ENCODE measurements at regions not wholly inside any gene's neighbourhood (a gene's known extent, or its start where the extent isn't known, plus 50 kb on each side); places are given as distances from the start of the nearest gene placed in this dataset.
A peak's percentile ranks its signal among the peaks of the same experiment; 100 is the strongest.

DNA sequence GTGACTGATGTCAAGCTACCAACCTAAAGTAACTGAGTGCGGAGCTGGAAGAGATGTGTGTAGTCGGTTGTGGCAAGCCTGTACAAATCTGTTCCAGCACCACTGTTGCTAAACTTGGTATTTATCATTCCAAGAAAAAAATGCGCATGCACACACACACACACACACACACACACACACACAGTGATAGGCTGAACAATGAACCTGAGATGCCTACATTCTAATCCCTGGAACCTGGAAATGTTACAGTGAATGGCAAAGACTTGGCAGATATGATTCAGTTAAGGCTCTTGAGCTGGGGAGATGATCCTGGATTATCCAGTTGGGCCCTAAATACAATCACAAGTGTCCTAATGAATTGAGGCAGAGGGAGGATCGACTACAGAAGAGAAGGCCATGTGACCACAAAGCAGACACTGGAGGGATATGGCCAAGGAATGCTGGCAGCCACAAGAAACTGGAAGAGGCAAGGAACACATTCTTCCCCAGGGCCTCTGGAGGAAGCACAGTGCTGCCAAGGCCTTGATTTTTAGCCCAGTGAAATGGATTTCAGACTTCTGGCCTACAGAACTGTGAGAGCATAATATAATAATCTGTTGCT, 49.7 kb upstream of the LHFPL2 start:
- H3K27ac ChIP-seq = peak overlapping the region; percentile 88
- TF ChIP-seq, protein P1, sequence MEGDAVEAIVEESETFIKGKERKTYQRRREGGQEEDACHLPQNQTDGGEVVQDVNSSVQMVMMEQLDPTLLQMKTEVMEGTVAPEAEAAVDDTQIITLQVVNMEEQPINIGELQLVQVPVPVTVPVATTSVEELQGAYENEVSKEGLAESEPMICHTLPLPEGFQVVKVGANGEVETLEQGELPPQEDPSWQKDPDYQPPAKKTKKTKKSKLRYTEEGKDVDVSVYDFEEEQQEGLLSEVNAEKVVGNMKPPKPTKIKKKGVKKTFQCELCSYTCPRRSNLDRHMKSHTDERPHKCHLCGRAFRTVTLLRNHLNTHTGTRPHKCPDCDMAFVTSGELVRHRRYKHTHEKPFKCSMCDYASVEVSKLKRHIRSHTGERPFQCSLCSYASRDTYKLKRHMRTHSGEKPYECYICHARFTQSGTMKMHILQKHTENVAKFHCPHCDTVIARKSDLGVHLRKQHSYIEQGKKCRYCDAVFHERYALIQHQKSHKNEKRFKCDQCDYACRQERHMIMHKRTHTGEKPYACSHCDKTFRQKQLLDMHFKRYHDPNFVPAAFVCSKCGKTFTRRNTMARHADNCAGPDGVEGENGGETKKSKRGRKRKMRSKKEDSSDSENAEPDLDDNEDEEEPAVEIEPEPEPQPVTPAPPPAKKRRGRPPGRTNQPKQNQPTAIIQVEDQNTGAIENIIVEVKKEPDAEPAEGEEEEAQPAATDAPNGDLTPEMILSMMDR (IDR thresholded peaks at IDR 0.05; ENCODE audit: low read depth, low read length, missing control alignments) = no peak
- DNase-seq = peak; percentile 48
- no peaks in the 10 kb centered on the region for H3K36me3 ChIP-seq (replicated peaks)
- no peak overlapping the region for H3K4me3 ChIP-seq (ENCODE audit: low read depth, low read length)
- in situ Hi-C loops (cut with HindIII; ENCODE audit: low pct_ligation_motif_present, low sequenced_read_pairs) = no loop called here
- no peaks in the 10 kb centered on the region for H3K27me3 ChIP-seq (replicated peaks)

All from brain microvascular endothelial cell (primary cell).